ENCODE measurements at regions not wholly inside any gene's neighbourhood (a gene's known extent, or its start where the extent isn't known, plus 50 kb on each side); places are given as distances from the start of the nearest gene placed in this dataset.

- DNase-seq, result peak; percentile 5
These were observed 244.1 kb upstream of the MYT1L start for GRCh38 chr2:2575181-2575577.

- DNase-seq, result peak; percentile 30
These were observed 243.5 kb upstream of the MYT1L start for GRCh38 chr2:2574401-2575180.

- peak; percentile 36 for DNase-seq
These were observed 242.7 kb upstream of the MYT1L start for GRCh38 chr2:2573658-2574293.

- peak; percentile 21 for DNase-seq
These were observed 242.1 kb upstream of the MYT1L start for GRCh38 chr2:2573205-2573604.

- DNase-seq, result peak; percentile 9
These were observed 241.5 kb upstream of the MYT1L start for GRCh38 chr2:2572393-2573204.

- DNase-seq, result peak; percentile 23
These were observed 240.5 kb upstream of the MYT1L start for GRCh38 chr2:2571301-2572150.

- no peak for DNase-seq
These were observed 239.8 kb upstream of the MYT1L start for GRCh38 chr2:2570871-2571270.

GRCh38 chr2:2570360-2570759 is 239.3 kb upstream of the MYT1L start:
- DNase-seq, result peak; percentile 30

GRCh38 chr2:2569836-2570235 is 238.8 kb upstream of the MYT1L start:
- peak; percentile 15 for DNase-seq

- DNase-seq, result peak; percentile 18
These were observed 238.2 kb upstream of the MYT1L start for GRCh38 chr2:2569306-2569705.

GRCh38 chr2:2568411-2568810 is 237.3 kb upstream of the MYT1L start:
- DNase-seq, result no peak

- peak; percentile 25 for DNase-seq
These were observed 236.7 kb upstream of the MYT1L start for GRCh38 chr2:2567776-2568175.

GRCh38 chr2:2566396-2567323 is 235.6 kb upstream of the MYT1L start:
- peak; percentile 36 for DNase-seq

GRCh38 chr2:2565671-2566070 is 234.6 kb upstream of the MYT1L start:
- DNase-seq, result peak; percentile 23

- DNase-seq, result peak; percentile 34
These were observed 233.4 kb upstream of the MYT1L start for GRCh38 chr2:2564300-2565078.

GRCh38 chr2:2563309-2563860 is 232.3 kb upstream of the MYT1L start:
- DNase-seq, result peak; percentile 15

- no peak for DNase-seq
These were observed 231.8 kb upstream of the MYT1L start for GRCh38 chr2:2562867-2563266.

GRCh38 chr2:2561346-2562095 is 230.4 kb upstream of the MYT1L start:
- peak; percentile 13 for DNase-seq

GRCh38 chr2:2560374-2561015 is 229.4 kb upstream of the MYT1L start:
- DNase-seq, result peak; percentile 10

Measured in right forelimb (tissue), 1 donor.